Nephron progenitor cell (in vitro differentiated cells): ENCODE measurements at regions not wholly inside any gene's neighbourhood (a gene's known extent, or its start where the extent isn't known, plus 50 kb on each side); places are given as distances from the start of the nearest gene placed in this dataset.

ENCODE experiments used
- DNase-seq: peaks from one replicate; pipeline ENCODE4 v3.0.0; 2021
- H3K27ac Mint-ChIP-seq: 2 replicates; pipeline ENCODE4 v1.8.0; 2021; ENCODE audit warnings: mild to moderate bottlenecking, moderate library complexity, mixed read lengths
- H3K27me3 Mint-ChIP-seq: 2 replicates; pipeline ENCODE4 v1.8.0; 2021; ENCODE audit warnings: mild to moderate bottlenecking, low read depth, mixed read lengths; ENCODE audit not compliant: poor library complexity
- H3K36me3 Mint-ChIP-seq: 2 replicates; pipeline ENCODE4 v1.8.0; 2021; ENCODE audit warnings: low read depth, mixed read lengths
- H3K4me1 Mint-ChIP-seq: 2 replicates; pipeline ENCODE4 v1.8.0; 2021; ENCODE audit warnings: mixed read lengths
- H3K4me3 Mint-ChIP-seq: 2 replicates; pipeline ENCODE4 v1.8.0; 2021; ENCODE audit warnings: mild to moderate bottlenecking, moderate library complexity, mixed read lengths
- H3K9me3 Mint-ChIP-seq: 2 replicates; pipeline ENCODE4 v1.8.0; 2021; ENCODE audit warnings: mild to moderate bottlenecking, moderate library complexity, mixed read lengths
- TF ChIP-seq, protein P1 (sequence below): fragments of 200-600 bp; sonication (generic); IDR thresholded peaks from 2 replicates; pipeline ENCODE4 v1.5.0; 2021; ENCODE audit warnings: antibody characterized with exemption

GRCh38 chr4:140213116-140213515 lies 59.1 kb upstream of the MAML3 start:
- peaks cover 4% of the 10 kb centered on the region for H3K9me3 Mint-ChIP-seq
- DNase-seq = no peak
- peaks cover 34% of the 10 kb centered on the region for H3K4me1 Mint-ChIP-seq
- H3K36me3 Mint-ChIP-seq = no peaks in the 10 kb centered on the region
- no peak overlapping the region for H3K4me3 Mint-ChIP-seq
- H3K27me3 Mint-ChIP-seq = peaks cover 3% of the 10 kb centered on the region
- TF ChIP-seq, protein P1, sequence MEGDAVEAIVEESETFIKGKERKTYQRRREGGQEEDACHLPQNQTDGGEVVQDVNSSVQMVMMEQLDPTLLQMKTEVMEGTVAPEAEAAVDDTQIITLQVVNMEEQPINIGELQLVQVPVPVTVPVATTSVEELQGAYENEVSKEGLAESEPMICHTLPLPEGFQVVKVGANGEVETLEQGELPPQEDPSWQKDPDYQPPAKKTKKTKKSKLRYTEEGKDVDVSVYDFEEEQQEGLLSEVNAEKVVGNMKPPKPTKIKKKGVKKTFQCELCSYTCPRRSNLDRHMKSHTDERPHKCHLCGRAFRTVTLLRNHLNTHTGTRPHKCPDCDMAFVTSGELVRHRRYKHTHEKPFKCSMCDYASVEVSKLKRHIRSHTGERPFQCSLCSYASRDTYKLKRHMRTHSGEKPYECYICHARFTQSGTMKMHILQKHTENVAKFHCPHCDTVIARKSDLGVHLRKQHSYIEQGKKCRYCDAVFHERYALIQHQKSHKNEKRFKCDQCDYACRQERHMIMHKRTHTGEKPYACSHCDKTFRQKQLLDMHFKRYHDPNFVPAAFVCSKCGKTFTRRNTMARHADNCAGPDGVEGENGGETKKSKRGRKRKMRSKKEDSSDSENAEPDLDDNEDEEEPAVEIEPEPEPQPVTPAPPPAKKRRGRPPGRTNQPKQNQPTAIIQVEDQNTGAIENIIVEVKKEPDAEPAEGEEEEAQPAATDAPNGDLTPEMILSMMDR = no peak
- no peak overlapping the region for H3K27ac Mint-ChIP-seq

DNA sequence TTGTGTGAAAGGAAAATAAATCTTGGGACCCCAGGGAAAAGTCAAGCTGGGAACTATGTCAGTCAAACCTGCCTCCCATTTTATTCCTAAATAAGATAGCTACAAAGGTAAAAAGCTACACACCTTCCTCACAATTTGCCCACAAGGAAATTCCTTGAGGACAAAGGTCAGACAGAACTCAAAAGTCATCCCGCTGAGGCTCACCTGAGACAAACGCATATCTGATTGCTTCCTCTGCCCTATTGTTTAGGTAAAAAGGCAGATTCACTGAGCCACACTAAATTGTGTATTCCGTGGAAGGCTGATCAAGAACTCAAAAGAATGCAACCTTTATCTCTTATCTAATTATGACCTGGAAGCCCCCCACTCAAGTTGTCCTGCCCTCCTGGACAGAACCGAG lies 58.7 kb upstream of the MAML3 start:
- no peak overlapping the region for H3K27ac Mint-ChIP-seq
- no peak overlapping the region for H3K4me3 Mint-ChIP-seq
- TF ChIP-seq, protein P1 = no peak

DNA sequence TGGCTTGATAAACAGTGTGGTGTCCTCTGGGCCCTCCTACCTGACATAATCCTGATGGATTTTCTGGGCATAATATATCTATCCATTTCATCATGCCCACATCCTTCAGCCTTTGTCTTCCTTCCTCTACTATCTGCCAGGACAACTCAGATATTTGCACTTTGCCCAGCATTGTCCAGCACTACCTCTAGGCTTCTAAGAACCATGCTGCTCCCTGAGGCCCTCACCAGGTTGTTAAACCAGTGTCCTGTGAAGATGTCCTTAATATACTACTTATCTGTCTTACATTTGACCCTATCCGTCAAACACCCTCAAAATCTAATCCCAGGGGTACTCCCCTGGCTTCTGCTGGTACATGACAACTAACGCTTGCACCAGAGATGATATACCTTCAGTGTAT lies 58.2 kb upstream of the MAML3 start:
- no peaks in the 10 kb centered on the region for H3K36me3 Mint-ChIP-seq
- H3K27ac Mint-ChIP-seq = no peak overlapping the region
- no peak for DNase-seq
- TF ChIP-seq, protein P1 = no peak
- H3K4me3 Mint-ChIP-seq = no peak overlapping the region
- peaks cover 4% of the 10 kb centered on the region for H3K9me3 Mint-ChIP-seq
- H3K27me3 Mint-ChIP-seq = peaks cover 3% of the 10 kb centered on the region
- peaks cover 34% of the 10 kb centered on the region for H3K4me1 Mint-ChIP-seq

More for the DNA sequence above, 58.7 kb upstream of the MAML3 start:
- Mint-ChIP-seq H3K36me3 (no peaks in the 10 kb centered on the region), H3K4me1 (peaks cover 34% of the 10 kb centered on the region), H3K9me3 (peaks cover 4% of the 10 kb centered on the region), H3K27me3 (peaks cover 3% of the 10 kb centered on the region)
- DNase-seq = no peak

- Mint-ChIP-seq H3K36me3 (no peaks in the 10 kb centered on the region), H3K27ac (no peak overlapping the region), H3K9me3 (peaks cover 4% of the 10 kb centered on the region), H3K27me3 (peaks cover 3% of the 10 kb centered on the region), H3K4me1 (peaks cover 34% of the 10 kb centered on the region), H3K4me3 (no peak overlapping the region)
- DNase-seq = no peak
- TF ChIP-seq, protein P1 = no peak
Measured at GRCh38 chr4:140211693-140212092, 57.7 kb upstream of the MAML3 start.

DNA sequence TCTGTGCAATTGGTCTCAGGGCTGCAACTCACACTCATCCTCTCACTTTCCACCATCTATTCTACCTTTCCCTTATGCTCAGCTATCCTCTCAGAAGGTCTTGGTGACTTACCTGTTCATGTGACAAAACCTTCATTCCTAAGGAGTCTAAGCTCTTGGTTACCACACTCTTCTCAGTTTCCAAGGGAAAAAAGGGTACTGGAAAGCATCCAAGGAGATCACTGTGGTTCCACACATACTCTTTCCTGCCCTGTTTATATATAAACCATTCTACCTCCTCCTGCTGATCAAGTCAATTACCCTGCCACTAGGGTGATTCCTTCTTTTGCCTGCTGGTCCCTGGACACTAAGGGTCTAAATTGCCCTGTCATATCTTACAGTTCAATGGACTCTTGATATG lies 57.2 kb upstream of the MAML3 start:
- H3K4me1 Mint-ChIP-seq = peaks cover 34% of the 10 kb centered on the region
- TF ChIP-seq, protein P1 = no peak
- no peak overlapping the region for H3K27ac Mint-ChIP-seq
- H3K4me3 Mint-ChIP-seq = no peak overlapping the region
- no peak for DNase-seq
- peaks cover 4% of the 10 kb centered on the region for H3K9me3 Mint-ChIP-seq
- H3K27me3 Mint-ChIP-seq = peaks cover 3% of the 10 kb centered on the region
- no peaks in the 10 kb centered on the region for H3K36me3 Mint-ChIP-seq

DNA sequence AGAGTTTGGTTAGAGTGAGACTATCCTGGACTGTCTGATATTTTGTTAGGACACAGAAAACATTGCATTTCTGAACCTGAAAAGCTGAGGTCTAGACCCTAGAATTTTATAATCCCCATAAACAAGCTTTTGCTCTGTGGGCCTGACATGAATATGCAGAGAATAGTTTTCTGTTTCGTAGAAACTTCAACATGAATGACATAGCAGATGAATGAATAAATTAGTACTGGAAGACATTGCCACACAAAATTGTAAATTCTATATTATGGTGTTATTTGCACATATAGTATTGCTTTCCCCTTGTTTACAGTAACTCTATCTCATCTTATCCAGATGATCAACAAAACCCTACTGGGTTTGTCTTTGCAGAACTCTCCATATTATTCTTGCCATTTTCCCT lies 54.9 kb upstream of the MAML3 start:
- TF ChIP-seq, protein P1 = no peak
- peaks cover 6% of the 10 kb centered on the region for H3K27me3 Mint-ChIP-seq
- no peak overlapping the region for H3K27ac Mint-ChIP-seq
- no peak overlapping the region for H3K4me3 Mint-ChIP-seq
- no peak for DNase-seq
- peaks cover 19% of the 10 kb centered on the region for H3K4me1 Mint-ChIP-seq
- peaks cover 4% of the 10 kb centered on the region for H3K9me3 Mint-ChIP-seq
- no peaks in the 10 kb centered on the region for H3K36me3 Mint-ChIP-seq
